ENCODE measurements at regions not wholly inside any gene's neighbourhood (a gene's known extent, or its start where the extent isn't known, plus 50 kb on each side); places are given as distances from the start of the nearest gene placed in this dataset.
"Not testable (repeated sequence)": the region's sequence is repeated elsewhere in the genome, so short reads cannot be mapped to it uniquely, and the experiment has no call there.

DNA sequence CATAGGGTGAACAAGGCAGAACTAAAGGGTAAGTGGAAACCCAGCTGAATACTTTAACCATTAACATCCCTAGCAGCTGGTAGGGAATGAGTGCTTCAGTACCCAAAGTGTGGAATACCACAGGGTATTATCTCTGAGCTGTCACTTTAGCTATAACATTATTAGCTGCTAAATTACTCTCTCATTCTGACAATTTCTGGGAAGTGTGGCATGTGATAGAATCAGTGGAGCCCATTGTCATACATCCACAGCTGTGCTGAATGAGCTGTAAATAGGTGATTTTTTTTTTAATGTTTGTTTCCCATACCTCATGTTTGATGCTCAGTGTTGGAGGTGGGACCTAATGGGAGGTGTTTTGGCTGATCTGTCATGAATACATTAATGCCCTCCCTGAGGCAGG is 894.3 kb downstream of the DIPK2A start:
- DNase-seq, result no peak

GRCh38 chr3:144866476-144866875 is 894.9 kb downstream of the DIPK2A start:
- no peak for DNase-seq

GRCh38 chr3:144868506-144868905 is 896.9 kb downstream of the DIPK2A start:
- no peak for DNase-seq

- no peak for DNase-seq
These were observed 901.4 kb downstream of the DIPK2A start for GRCh38 chr3:144873066-144873465.

GRCh38 chr3:144875211-144875610 is 903.6 kb downstream of the DIPK2A start:
- DNase-seq, result no peak

DNA sequence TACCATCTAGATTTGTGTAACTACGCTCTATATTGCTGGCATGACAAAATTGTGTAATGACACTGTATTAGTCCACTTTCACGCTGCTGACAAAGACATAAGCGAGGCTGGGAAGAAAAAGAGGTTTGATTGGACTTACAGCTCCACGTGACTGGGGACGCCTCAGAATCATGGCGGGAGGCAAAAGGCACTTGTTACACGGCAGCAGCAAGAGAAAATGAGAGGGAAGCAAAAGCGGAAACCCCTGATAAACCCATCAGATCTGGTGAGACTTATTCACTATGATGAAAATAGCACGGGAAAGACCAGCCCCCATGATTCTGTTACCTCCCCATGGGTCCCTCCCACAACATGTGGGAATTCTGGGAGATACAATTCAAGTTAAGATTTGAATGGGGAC is 905.7 kb downstream of the DIPK2A start:
- DNase-seq, result no peak

DNA sequence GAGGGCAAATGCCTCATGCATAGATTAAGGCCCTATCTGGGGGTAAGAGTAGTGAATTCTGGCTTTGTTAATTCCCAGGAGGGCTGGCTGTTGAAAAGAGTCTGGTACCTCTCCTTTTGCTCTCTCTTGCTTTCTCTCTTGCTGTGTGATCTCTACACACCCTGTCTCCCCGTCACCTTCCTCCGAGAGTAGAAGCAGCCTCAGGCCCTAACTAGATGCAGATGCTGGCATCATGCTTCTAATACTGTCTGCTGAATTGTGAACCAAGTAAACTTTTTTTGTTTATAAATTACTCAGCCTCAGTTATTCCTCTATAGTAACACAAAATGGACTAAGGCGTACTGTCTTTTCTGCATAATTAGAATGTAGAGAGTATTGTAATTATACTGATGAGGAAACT is 908.1 kb downstream of the DIPK2A start:
- no peak for DNase-seq

DNA sequence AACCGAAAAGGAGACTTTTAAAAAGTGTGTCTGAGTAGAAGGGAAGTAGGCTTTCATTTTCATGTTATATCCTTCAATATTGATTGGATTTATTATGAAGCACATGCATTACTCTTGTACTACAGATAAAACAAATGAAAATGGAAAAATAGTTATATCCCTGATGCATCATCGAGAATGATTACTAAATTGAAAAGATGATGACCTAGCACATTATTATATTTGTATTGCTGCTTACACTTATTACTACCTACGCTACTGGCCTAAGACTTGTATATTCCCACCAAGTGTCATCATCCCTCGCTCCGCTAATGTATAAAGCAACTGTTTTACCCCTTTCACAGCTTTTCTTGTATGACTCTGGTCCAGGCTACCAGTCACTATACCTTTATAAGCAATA is 922.4 kb downstream of the DIPK2A start:
- no peak for DNase-seq

- no peak for DNase-seq
These were observed 923.0 kb downstream of the DIPK2A start for GRCh38 chr3:144894576-144894975.

DNA sequence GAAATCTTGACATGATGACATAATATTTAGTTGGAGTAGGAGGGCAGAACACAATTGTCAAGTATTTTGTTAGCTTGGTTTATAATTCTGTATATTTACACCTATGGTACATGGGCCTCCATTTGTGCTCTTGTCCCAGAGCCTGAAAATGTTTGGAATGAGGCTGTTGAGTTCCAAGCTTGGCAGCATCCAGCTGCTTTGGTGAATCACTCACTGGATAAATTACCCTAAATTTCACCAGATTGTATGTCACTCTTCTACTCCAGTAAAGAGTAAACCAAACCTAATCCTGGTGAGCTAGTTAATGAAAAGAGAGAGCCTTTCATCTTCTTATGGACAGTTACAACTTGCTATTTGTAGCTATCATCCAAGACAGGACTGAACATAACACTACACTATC is 928.7 kb downstream of the DIPK2A start:
- DNase-seq, result no peak

DNA sequence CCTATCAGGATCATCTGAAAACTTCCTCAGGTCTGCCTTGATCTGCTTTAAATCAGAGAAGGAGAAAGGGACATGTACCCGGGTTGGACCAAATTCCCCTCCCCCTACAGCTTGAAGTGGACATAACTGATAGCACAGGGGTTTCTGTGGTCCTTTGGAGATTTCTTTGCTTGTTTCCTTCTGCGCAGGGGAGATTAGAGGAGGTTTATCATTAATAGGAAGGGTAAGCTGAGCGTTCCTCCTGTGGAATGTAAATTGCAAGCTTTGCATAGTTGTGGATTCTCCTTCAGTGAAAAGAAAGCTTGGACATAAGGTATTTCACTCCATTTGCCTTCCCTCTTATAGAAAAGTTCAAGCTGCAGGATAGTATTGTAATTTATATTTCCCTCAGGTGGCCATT is 936.0 kb downstream of the DIPK2A start:
- DNase-seq, result not testable (repeated sequence)

DNA sequence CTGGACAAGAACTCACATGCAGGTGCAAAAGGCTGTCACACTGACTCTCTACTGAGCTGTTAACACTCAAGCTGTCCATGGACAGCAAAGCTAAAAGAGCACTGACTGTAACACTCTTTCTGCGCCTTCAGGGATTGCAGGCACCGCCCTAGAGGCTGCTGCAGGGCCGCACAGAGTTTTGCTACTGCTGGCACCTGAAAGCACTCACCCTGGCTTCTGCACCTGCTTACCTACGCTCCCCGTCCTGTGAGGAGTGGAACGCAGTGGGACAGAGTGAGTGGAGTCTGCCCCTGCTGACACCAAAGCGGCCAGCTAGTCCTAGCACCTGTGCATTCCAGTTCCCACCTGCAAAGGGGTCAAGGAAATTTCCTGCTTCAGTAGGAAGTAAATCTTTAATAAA is 941.3 kb downstream of the DIPK2A start:
- DNase-seq, result no peak

- no peak for DNase-seq
These were observed 943.6 kb downstream of the DIPK2A start for GRCh38 chr3:144915202-144915601.

GRCh38 chr3:144921710-144922109 is 950.1 kb downstream of the DIPK2A start:
- DNase-seq, result no peak

DNA sequence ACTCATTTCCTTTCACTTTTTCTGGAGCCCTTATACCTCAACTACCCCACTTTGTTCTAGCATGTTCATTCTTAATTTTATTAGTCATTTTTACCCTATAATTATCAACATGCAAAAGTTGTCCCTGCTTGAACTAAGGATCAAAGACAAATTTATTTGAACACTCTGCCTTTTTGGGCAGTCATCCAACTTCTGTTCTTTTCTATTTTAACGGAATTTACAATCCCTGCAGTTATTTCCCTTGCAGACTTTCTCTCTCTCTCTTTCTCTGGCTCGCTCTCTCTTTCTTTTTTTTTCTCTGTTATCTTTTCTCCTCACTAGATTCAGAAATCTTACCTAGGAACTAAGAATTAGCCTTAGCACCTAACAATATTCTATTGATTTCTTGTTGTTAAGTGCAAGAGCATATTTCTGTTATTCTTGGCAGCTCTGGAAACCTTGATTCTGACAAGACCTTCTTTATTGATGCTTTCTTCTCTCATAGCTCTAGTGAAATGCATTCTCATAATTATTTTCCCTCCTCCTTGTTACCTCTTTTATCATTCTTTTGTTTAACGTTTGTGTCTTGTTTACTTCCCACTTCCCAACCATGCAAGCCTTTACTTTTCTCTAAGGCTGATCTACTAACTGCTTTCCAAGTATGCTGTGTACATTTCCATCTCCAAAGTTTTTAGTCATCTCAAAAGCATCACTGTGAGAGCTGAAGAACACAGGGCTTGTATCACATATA is 951.6 kb downstream of the DIPK2A start:
- DNase-seq, result no peak

GRCh38 chr3:144930431-144930830 is 958.8 kb downstream of the DIPK2A start:
- DNase-seq, result no peak

DNA sequence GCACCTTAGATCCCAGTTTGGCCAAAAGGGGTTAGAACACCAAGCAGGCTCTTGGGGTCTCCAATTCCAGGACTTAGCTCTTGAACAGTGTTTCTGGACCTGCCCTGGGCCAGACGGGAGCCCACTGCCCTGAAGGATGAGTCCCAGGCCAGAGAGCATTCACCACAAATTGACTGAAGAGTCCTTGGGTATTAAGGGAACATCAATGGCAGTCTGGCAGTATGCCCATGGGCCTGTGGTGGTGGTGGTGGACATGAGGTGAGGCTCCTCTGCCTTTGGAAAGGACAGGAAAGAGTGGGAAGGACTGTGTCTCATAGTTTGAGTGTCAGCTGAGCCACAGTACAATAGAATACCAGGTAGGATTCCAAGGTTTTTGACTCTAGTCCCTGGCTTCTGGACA is 960.0 kb downstream of the DIPK2A start:
- DNase-seq, result no peak

DNA sequence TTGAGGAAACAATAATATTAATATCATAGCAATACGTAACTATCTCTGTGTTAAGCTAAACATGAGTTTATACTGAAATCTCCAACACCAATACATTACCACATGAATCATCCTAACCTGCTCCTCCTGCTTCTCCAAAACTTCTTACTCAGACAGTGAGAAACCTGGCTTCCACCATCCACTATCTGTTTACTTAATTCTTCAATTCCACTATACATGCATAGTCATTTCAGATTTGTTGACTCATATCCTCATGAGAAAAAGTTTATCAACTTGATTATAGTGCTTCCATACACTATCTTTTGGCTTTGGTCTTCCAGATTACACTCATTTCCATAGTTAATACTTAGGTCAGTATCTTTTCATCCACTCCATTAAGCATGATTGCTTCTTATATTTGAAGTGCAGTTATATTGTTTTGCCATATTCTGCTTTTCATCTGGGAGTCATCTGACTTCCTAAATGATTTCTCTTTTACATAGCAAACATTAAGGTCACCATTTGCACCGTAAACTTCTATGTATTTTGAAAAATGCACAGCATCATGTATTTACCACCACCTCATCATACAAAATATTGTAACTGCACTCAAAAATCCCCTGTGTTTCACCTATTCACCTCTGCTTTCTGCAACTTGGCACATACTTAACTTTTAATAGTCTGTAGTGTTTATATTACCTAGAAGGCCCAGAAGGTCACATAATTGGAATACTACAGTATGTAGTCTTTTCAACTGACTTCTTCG is 970.6 kb downstream of the DIPK2A start:
- DNase-seq, result no peak

- no peak for DNase-seq
These were observed 971.2 kb downstream of the DIPK2A start for GRCh38 chr3:144942838-144943197.

GRCh38 chr3:144947895-144948294 is 976.3 kb downstream of the DIPK2A start:
- no peak for DNase-seq

DNA sequence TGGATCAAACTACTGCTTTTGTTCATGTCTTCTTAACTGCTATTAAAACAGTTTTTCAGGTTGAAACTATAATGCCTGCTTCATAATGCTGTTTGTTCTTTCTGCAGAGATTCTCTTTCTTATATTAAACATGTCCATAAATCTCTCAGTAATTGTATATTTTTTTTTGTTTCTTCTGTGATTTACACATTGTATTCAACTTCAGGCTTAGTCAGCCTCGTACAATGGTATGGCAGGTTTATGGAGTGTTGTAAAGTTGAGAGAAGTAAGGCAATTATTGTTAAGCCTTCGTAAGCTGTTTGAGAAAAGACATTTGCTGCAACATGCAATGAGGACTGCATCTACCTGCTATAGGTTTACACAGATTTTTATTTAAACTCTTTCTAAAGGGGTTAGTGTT is 977.1 kb downstream of the DIPK2A start:
- no peak for DNase-seq

GRCh38 chr3:144953959-144954358 is 982.3 kb downstream of the DIPK2A start:
- DNase-seq, result no peak

- DNase-seq, result no peak
These were observed 985.9 kb downstream of the DIPK2A start for GRCh38 chr3:144957398-144958101.

GRCh38 chr3:144963810-144964209 is 992.2 kb downstream of the DIPK2A start:
- no peak for DNase-seq

All from 8988T (cell line).